ENCODE measurements at regions not wholly inside any gene's neighbourhood (a gene's known extent, or its start where the extent isn't known, plus 50 kb on each side); places are given as distances from the start of the nearest gene placed in this dataset.

GRCh38 chr12:131547555-131547954, 163.3 kb upstream of the SFSWAP start:
- TF ChIP-seq CTCF (conservative IDR thresholded peaks at IDR 0.05): no peak
- no peak overlapping the region for H3K27ac ChIP-seq

- TF ChIP-seq CTCF (conservative IDR thresholded peaks at IDR 0.05): no peak
- H3K27ac ChIP-seq: no peak overlapping the region
Measured at GRCh38 chr12:131550121-131550520, 160.8 kb upstream of the SFSWAP start.

- TF ChIP-seq CTCF (conservative IDR thresholded peaks at IDR 0.05): no peak
- no peak overlapping the region for H3K27ac ChIP-seq
Measured at GRCh38 chr12:131551675-131552491, 159.0 kb upstream of the SFSWAP start.

GRCh38 chr12:131552492-131552863, 158.4 kb upstream of the SFSWAP start:
- H3K27ac ChIP-seq: no peak overlapping the region
- TF ChIP-seq CTCF (conservative IDR thresholded peaks at IDR 0.05): no peak

- no peak overlapping the region for H3K27ac ChIP-seq
- TF ChIP-seq CTCF (conservative IDR thresholded peaks at IDR 0.05): no peak
Measured at GRCh38 chr12:131553096-131553777, 157.7 kb upstream of the SFSWAP start.

GRCh38 chr12:131555197-131555846, 155.6 kb upstream of the SFSWAP start:
- no peak for TF ChIP-seq CTCF (conservative IDR thresholded peaks at IDR 0.05)
- H3K27ac ChIP-seq: no peak overlapping the region

GRCh38 chr12:131555866-131556265, 155.0 kb upstream of the SFSWAP start:
- no peak for TF ChIP-seq CTCF (conservative IDR thresholded peaks at IDR 0.05)

More at GRCh38 chr12:131555866-131556265, 155.0 kb upstream of the SFSWAP start:
- no peak overlapping the region for H3K27ac ChIP-seq

Measured in VCaP (cell line).